ENCODE measurements at regions not wholly inside any gene's neighbourhood (a gene's known extent, or its start where the extent isn't known, plus 50 kb on each side); places are given as distances from the start of the nearest gene placed in this dataset.

DNA sequence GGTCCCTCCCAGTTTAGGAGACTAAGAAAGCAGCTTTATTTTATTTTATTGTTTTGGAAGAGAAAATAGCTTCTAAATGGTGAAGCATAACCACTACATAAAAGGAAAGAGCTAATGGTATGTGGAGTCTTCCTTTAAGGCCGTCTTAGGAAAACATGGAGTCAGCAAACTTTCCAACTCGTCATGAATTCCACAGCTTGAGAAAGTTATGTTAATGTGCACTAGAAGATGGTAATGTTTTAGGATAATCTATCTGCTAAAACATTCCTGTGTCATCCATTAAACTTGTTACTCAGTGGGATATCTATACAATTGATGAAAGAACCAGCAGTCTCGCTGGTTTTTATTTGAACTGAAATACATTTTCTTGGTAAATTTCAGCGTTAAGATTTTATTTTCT lies 448.4 kb upstream of the SEL1L start:
- TF ChIP-seq, protein P1, sequence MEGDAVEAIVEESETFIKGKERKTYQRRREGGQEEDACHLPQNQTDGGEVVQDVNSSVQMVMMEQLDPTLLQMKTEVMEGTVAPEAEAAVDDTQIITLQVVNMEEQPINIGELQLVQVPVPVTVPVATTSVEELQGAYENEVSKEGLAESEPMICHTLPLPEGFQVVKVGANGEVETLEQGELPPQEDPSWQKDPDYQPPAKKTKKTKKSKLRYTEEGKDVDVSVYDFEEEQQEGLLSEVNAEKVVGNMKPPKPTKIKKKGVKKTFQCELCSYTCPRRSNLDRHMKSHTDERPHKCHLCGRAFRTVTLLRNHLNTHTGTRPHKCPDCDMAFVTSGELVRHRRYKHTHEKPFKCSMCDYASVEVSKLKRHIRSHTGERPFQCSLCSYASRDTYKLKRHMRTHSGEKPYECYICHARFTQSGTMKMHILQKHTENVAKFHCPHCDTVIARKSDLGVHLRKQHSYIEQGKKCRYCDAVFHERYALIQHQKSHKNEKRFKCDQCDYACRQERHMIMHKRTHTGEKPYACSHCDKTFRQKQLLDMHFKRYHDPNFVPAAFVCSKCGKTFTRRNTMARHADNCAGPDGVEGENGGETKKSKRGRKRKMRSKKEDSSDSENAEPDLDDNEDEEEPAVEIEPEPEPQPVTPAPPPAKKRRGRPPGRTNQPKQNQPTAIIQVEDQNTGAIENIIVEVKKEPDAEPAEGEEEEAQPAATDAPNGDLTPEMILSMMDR (IDR thresholded peaks at IDR 0.05; ENCODE audit: extremely low read depth in 1 of 2, insufficient read depth in 1 of 2, low read depth in 1 of 2, low read length in 2 of 2), result no peak
- TF ChIP-seq EZH2 (IDR thresholded peaks at IDR 0.05; ENCODE audit: borderline replicate concordance, low read depth, low read length, severe bottlenecking) (no peak), POLR2A (IDR thresholded peaks at IDR 0.05; ENCODE audit: low read depth, low read length) (no peak), POLR2AphosphoS5 (IDR thresholded peaks at IDR 0.05; ENCODE audit: insufficient read depth, low read depth, low read length) (no peak)
